CD4-positive, alpha-beta T cell (primary cell): ENCODE measurements at regions not wholly inside any gene's neighbourhood (a gene's known extent, or its start where the extent isn't known, plus 50 kb on each side); places are given as distances from the start of the nearest gene placed in this dataset.

ENCODE experiments used
- ATAC-seq: fragments of 200-7000 bp; cut with Tn5 transposase; one replicate; pipeline ENCODE4 v1.10.0; 2022; ENCODE audit warnings: mild to moderate bottlenecking; ENCODE audit not compliant: poor library complexity
- CTCF ChIA-PET: fragments of 350-600 bp; sonication (Branson Sonifier 250); formaldehyde crosslinking; loops from one replicate; lab custom pipeline; 2021; ENCODE audit warnings: antibody characterized with exemption, inconsistent platforms; lab: Charles Lee
- POLR2A ChIA-PET: fragments of 350-600 bp; sonication (Branson Sonifier 250); formaldehyde crosslinking; loops from one replicate; lab custom pipeline; 2021; ENCODE audit warnings: antibody characterized with exemption, inconsistent platforms; lab: Charles Lee
- DNase-seq, 14 experiments: peaks; one replicate each; pipeline ENCODE4 v3.0.0-alpha.2; 2013 to 2020; ENCODE audit warnings: mixed read lengths in 2 of 14
- H3K27ac ChIP-seq, 2 donors: one replicate each; pipeline versions ENCODE4 v1.5.1 to v1.7.0; 2013; ENCODE audit warnings: low read length in 2 of 2, low read depth in 1 of 2, mild to moderate bottlenecking in 1 of 2
- H3K27me3 ChIP-seq, 2 experiments: 1 replicate in 1 of 2; 2 replicates in 1 of 2; pipeline versions ENCODE4 v1.6.1 to v1.7.0; 2013; ENCODE audit warnings: low read length in 2 of 2, control low read depth in 1 of 2, mild to moderate bottlenecking in 1 of 2, moderate library complexity in 1 of 2; ENCODE audit not compliant: insufficient read depth in 2 of 2, control insufficient read depth in 1 of 2
- H3K36me3 ChIP-seq: one replicate; pipeline ENCODE4 v1.6.1; 2013; ENCODE audit warnings: low read length, control low read depth; ENCODE audit not compliant: insufficient read depth
- H3K4me1 ChIP-seq: one replicate; pipeline ENCODE4 v1.6.1; 2013; ENCODE audit warnings: low read length, control low read depth; ENCODE audit not compliant: insufficient read depth
- H3K4me3 ChIP-seq: one replicate; pipeline ENCODE4 v1.5.1; 2013; ENCODE audit warnings: mild to moderate bottlenecking, low read length, moderate library complexity
- H3K9me3 ChIP-seq, 2 experiments: 1 replicate in 1 of 2; 2 replicates in 1 of 2; pipeline versions ENCODE4 v1.6.1 to v1.7.0; 2013; ENCODE audit warnings: low read length in 2 of 2, mild to moderate bottlenecking in 2 of 2, control low read depth in 1 of 2, moderate library complexity in 1 of 2; ENCODE audit not compliant: control insufficient read depth in 1 of 2, insufficient read depth in 1 of 2
- H3K27ac Mint-ChIP-seq: one replicate; pipeline ENCODE4 v1.8.0; 2020; ENCODE audit warnings: mixed read lengths
- H3K27me3 Mint-ChIP-seq: one replicate; pipeline ENCODE4 v1.8.0; 2021; ENCODE audit warnings: mixed read lengths
- H3K36me3 Mint-ChIP-seq: one replicate; pipeline ENCODE4 v1.8.0; 2021; ENCODE audit warnings: low read depth, mixed read lengths
- H3K4me1 Mint-ChIP-seq: one replicate; pipeline ENCODE4 v1.8.0; 2021; ENCODE audit warnings: low read depth, mixed read lengths
- H3K4me3 Mint-ChIP-seq: one replicate; pipeline ENCODE4 v1.8.0; 2020; ENCODE audit warnings: mild to moderate bottlenecking, mixed read lengths
- H3K9me3 Mint-ChIP-seq: one replicate; pipeline ENCODE4 v1.8.0; 2020; ENCODE audit warnings: mixed read lengths
- intact Hi-C, 2 experiments: fragments of 100-400 bp; cut with DNase I in 1 of 2; cut with micrococcal nuclease in 1 of 2; formaldehyde crosslinking; loops; one replicate each; pipeline versions ENCODE4 v1.15.1 to v1.9.0; 2023 to 2025; cut with DNase I, micrococcal nuclease
- TF ChIP-seq, protein P1 (sequence below): fragments of 200-600 bp; IDR thresholded peaks from one replicate; pipeline ENCODE4 v1.8.0; 2022; ENCODE audit warnings: antibody characterized with exemption, mild to moderate bottlenecking

DNA sequence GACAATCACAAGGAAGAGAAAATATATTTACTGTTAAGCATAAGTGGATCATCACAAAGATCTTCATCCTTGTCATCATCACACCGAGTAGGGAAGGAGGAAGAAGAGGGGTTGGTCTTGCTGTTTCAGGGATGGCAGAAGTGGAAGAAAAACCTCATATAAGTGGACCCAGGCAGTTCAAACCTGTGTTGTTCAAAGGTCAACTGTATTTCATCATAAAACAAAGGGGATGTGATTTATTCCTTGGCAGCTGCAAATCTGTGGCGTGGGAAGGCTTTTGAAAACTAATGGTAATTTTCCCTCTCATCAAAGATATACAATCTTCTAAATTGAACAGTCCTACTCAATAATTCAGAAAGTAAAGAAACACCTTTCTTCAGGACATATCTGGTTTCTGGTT is 129.9 kb upstream of the ABI3BP start:
- H3K9me3 ChIP-seq = no peaks in the 10 kb centered on the region
- no peak overlapping the region for H3K4me3 Mint-ChIP-seq
- no peaks in the 10 kb centered on the region for H3K36me3 ChIP-seq
- ChIA-PET POLR2A (no interaction called here), CTCF (no interaction called here)
- TF ChIP-seq, protein P1, sequence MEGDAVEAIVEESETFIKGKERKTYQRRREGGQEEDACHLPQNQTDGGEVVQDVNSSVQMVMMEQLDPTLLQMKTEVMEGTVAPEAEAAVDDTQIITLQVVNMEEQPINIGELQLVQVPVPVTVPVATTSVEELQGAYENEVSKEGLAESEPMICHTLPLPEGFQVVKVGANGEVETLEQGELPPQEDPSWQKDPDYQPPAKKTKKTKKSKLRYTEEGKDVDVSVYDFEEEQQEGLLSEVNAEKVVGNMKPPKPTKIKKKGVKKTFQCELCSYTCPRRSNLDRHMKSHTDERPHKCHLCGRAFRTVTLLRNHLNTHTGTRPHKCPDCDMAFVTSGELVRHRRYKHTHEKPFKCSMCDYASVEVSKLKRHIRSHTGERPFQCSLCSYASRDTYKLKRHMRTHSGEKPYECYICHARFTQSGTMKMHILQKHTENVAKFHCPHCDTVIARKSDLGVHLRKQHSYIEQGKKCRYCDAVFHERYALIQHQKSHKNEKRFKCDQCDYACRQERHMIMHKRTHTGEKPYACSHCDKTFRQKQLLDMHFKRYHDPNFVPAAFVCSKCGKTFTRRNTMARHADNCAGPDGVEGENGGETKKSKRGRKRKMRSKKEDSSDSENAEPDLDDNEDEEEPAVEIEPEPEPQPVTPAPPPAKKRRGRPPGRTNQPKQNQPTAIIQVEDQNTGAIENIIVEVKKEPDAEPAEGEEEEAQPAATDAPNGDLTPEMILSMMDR = no peak
- peaks cover 32% of the 10 kb centered on the region for H3K27me3 Mint-ChIP-seq
- no peaks in the 10 kb centered on the region for H3K9me3 Mint-ChIP-seq
- H3K4me1 Mint-ChIP-seq = no peaks in the 10 kb centered on the region
- DNase-seq (no peak), ATAC-seq (no peak)
- H3K27ac ChIP-seq = no peak overlapping the region
- intact Hi-C loops = no loop called here
- no peaks in the 10 kb centered on the region for H3K36me3 Mint-ChIP-seq
- no peak overlapping the region for H3K27ac Mint-ChIP-seq
- no peaks in the 10 kb centered on the region for H3K4me1 ChIP-seq
- no peak overlapping the region for H3K4me3 ChIP-seq
- H3K27me3 ChIP-seq = peaks cover 3 to 18% of the 10 kb centered on the region in 2 experiments

DNA sequence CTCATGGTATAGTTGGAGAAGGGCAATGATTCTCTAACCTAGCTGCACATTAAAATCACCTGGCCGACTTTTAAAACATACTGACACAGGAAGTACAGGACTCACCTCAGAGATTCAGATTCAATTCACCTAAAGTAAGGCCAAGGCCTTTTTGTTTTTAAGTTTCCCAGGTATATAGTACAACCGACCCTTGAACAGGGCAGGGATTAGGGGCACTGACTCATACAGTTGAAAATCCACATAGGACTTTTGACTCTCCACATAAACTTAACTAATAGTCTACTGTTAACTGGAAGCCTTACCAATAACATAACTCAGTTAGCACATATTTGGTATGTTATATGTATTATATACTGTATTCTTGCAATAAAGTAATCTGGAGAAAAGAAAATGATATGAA is 129.5 kb upstream of the ABI3BP start:
- no peak for DNase-seq
- Histone ChIP-seq H3K27ac (no peak overlapping the region), H3K4me3 (no peak overlapping the region), H3K27me3 (peaks cover 3 to 15% of the 10 kb centered on the region in 2 experiments), H3K9me3 (no peaks in the 10 kb centered on the region), H3K4me1 (no peaks in the 10 kb centered on the region), H3K36me3 (no peaks in the 10 kb centered on the region)
- TF ChIP-seq, protein P1 = no peak
- CTCF ChIA-PET = no interaction called here
- Mint-ChIP-seq H3K36me3 (no peaks in the 10 kb centered on the region), H3K9me3 (no peaks in the 10 kb centered on the region), H3K4me3 (no peak overlapping the region), H3K27ac (no peak overlapping the region), H3K4me1 (no peaks in the 10 kb centered on the region), H3K27me3 (peaks cover 31% of the 10 kb centered on the region)
- intact Hi-C loops = no loop called here
- ATAC-seq = no peak
- POLR2A ChIA-PET = no interaction called here

DNA sequence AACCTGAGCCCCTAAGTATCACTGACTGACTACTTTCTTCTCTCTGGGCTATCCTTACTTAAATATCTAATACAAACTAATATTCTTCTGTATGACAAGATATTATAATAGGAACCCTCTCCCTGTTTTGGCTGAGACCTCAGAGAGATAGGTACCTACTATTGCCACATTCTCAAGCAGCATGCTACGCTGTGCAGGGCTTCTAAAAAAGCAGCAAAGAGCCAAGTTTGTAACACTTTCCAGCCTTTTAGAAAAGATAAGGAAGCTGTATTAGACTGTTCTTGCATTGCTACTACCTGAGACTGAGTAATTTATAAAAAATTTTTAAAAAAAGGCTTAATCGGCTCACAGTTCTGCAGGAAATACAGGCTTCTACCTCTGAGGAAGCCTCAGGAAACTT is 126.8 kb upstream of the ABI3BP start:
- H3K9me3 Mint-ChIP-seq = no peaks in the 10 kb centered on the region
- peaks cover 17% of the 10 kb centered on the region for H3K27me3 Mint-ChIP-seq
- H3K27ac Mint-ChIP-seq = no peak overlapping the region
- TF ChIP-seq, protein P1 = no peak
- Histone ChIP-seq H3K27ac (no peak overlapping the region), H3K4me3 (no peak overlapping the region), H3K27me3 (peaks cover 0 to 11% of the 10 kb centered on the region in 2 experiments), H3K36me3 (no peaks in the 10 kb centered on the region), H3K9me3 (no peaks in the 10 kb centered on the region), H3K4me1 (no peaks in the 10 kb centered on the region)
- DNase-seq (no peak), ATAC-seq (no peak)
- H3K4me3 Mint-ChIP-seq = no peak overlapping the region
- H3K4me1 Mint-ChIP-seq = no peaks in the 10 kb centered on the region
- POLR2A ChIA-PET = no interaction called here
- H3K36me3 Mint-ChIP-seq = no peaks in the 10 kb centered on the region
- intact Hi-C loops = no loop called here
- CTCF ChIA-PET = no interaction called here
